Left ventricle myocardium inferior (tissue), 1 donor: ENCODE measurements at regions not wholly inside any gene's neighbourhood (a gene's known extent, or its start where the extent isn't known, plus 50 kb on each side); places are given as distances from the start of the nearest gene placed in this dataset.

Source experiments
- DNase-seq: peaks from one replicate; pipeline ENCODE4 v3.0.0-alpha.2; 2020
- H3K27ac ChIP-seq: fragments of 200-600 bp; replicated peaks from 2 replicates; pipeline ENCODE4 v1.8.0; 2021
- H3K27me3 ChIP-seq: fragments of 200-600 bp; 2 replicates; pipeline ENCODE4 v1.8.0; 2021; ENCODE audit warnings: low read depth
- H3K36me3 ChIP-seq: fragments of 200-600 bp; 2 replicates; pipeline ENCODE4 v1.8.0; 2021
- H3K4me1 ChIP-seq: fragments of 200-600 bp; 2 replicates; pipeline ENCODE4 v1.8.0; 2021
- H3K4me3 ChIP-seq: fragments of 200-600 bp; 2 replicates; pipeline ENCODE4 v1.8.0; 2021; ENCODE audit warnings: mild to moderate bottlenecking, moderate library complexity
- H3K9me3 ChIP-seq: fragments of 200-600 bp; replicated peaks from 2 replicates; pipeline ENCODE4 v1.8.0; 2021
- intact Hi-C: fragments of 100-400 bp; cut with micrococcal nuclease; formaldehyde crosslinking; loops from one replicate; pipeline ENCODE4 v1.11.0; 2022
- TF ChIP-seq, protein P1 (sequence below): fragments of 200-600 bp; IDR thresholded peaks from 2 replicates; pipeline ENCODE4 v1.8.0; 2021; ENCODE audit warnings: antibody characterized with exemption, mild to moderate bottlenecking, borderline replicate concordance
- donor health status: DM: no; HTN: yes; CAD: no; lungs with severe emphysema.

- intact Hi-C loops, result no loop called here
- H3K27ac ChIP-seq, result no peak overlapping the region
- no peak for DNase-seq
- no peaks in the 10 kb centered on the region for H3K36me3 ChIP-seq
- no peaks in the 10 kb centered on the region for H3K9me3 ChIP-seq
- TF ChIP-seq, protein P1, sequence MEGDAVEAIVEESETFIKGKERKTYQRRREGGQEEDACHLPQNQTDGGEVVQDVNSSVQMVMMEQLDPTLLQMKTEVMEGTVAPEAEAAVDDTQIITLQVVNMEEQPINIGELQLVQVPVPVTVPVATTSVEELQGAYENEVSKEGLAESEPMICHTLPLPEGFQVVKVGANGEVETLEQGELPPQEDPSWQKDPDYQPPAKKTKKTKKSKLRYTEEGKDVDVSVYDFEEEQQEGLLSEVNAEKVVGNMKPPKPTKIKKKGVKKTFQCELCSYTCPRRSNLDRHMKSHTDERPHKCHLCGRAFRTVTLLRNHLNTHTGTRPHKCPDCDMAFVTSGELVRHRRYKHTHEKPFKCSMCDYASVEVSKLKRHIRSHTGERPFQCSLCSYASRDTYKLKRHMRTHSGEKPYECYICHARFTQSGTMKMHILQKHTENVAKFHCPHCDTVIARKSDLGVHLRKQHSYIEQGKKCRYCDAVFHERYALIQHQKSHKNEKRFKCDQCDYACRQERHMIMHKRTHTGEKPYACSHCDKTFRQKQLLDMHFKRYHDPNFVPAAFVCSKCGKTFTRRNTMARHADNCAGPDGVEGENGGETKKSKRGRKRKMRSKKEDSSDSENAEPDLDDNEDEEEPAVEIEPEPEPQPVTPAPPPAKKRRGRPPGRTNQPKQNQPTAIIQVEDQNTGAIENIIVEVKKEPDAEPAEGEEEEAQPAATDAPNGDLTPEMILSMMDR, result no peak
- no peaks in the 10 kb centered on the region for H3K27me3 ChIP-seq
- H3K4me3 ChIP-seq, result no peak overlapping the region
- peaks cover 35% of the 10 kb centered on the region for H3K4me1 ChIP-seq
Observed at GRCh38 chr4:14863418-14864364, 138.6 kb upstream of the CPEB2 start.

- H3K36me3 ChIP-seq, result no peaks in the 10 kb centered on the region
- H3K4me1 ChIP-seq, result peaks cover 35% of the 10 kb centered on the region
- DNase-seq, result no peak
- H3K9me3 ChIP-seq, result no peaks in the 10 kb centered on the region
- H3K27ac ChIP-seq, result no peak overlapping the region
- no peaks in the 10 kb centered on the region for H3K27me3 ChIP-seq
- H3K4me3 ChIP-seq, result no peak overlapping the region
- intact Hi-C loops, result no loop called here
- TF ChIP-seq, protein P1, result no peak
Observed at GRCh38 chr4:14864365-14865030, 137.8 kb upstream of the CPEB2 start.

GRCh38 chr4:14865031-14865366 is 137.3 kb upstream of the CPEB2 start:
- no peaks in the 10 kb centered on the region for H3K27me3 ChIP-seq
- TF ChIP-seq, protein P1, result no peak
- H3K9me3 ChIP-seq, result no peaks in the 10 kb centered on the region
- H3K36me3 ChIP-seq, result no peaks in the 10 kb centered on the region
- no peak overlapping the region for H3K27ac ChIP-seq
- peaks cover 35% of the 10 kb centered on the region for H3K4me1 ChIP-seq
- no peak for DNase-seq
- no peak overlapping the region for H3K4me3 ChIP-seq
- intact Hi-C loops, result no loop called here

- no peak for DNase-seq
- Histone ChIP-seq H3K27ac (no peak overlapping the region), H3K9me3 (no peaks in the 10 kb centered on the region), H3K36me3 (no peaks in the 10 kb centered on the region), H3K4me1 (peaks cover 35% of the 10 kb centered on the region), H3K27me3 (no peaks in the 10 kb centered on the region), H3K4me3 (no peak overlapping the region)
- TF ChIP-seq, protein P1, result no peak
- intact Hi-C loops, result no loop called here
Observed at GRCh38 chr4:14865804-14866203, 136.5 kb upstream of the CPEB2 start.

- intact Hi-C loops, result no loop called here
- TF ChIP-seq, protein P1, result no peak
Observed at GRCh38 chr4:14867847-14868246, 134.4 kb upstream of the CPEB2 start.

More at GRCh38 chr4:14867847-14868246, 134.4 kb upstream of the CPEB2 start:
- Histone ChIP-seq H3K27ac (no peak overlapping the region), H3K9me3 (no peaks in the 10 kb centered on the region), H3K4me3 (no peak overlapping the region), H3K27me3 (no peaks in the 10 kb centered on the region), H3K4me1 (peaks cover 30% of the 10 kb centered on the region), H3K36me3 (no peaks in the 10 kb centered on the region)
- DNase-seq, result no peak
